ENCODE measurements at regions not wholly inside any gene's neighbourhood (a gene's known extent, or its start where the extent isn't known, plus 50 kb on each side); places are given as distances from the start of the nearest gene placed in this dataset.

GRCh38 chr11:8746331-8746974 lies 63.9 kb downstream of the RPL27A start:
- Histone ChIP-seq H3K27me3 (replicated peaks; ENCODE audit: control insufficient read depth, insufficient read depth, low read length) (no peaks in the 10 kb centered on the region), H3K4me3 (ENCODE audit: low read depth, low read length) (no peak overlapping the region), H3K4me1 (peaks cover 25% of the 10 kb centered on the region), H3K36me3 (ENCODE audit: control insufficient read depth, insufficient read depth, low read length) (no peaks in the 10 kb centered on the region; the same call in none of the 2 replicates), H3K9me3 (no peaks in the 10 kb centered on the region)
- no peak overlapping the region for H3K27ac Mint-ChIP-seq (ENCODE audit: unreplicated experiment)
- POLR2A ChIA-PET: no interaction called here
- CTCF ChIA-PET: interaction anchor here (0.6 to 0.7 kb wide), 2 partner anchors 127 to 467 kb away, joined by 3 to 10 read pairs; no protein-coding TSS in a partner anchor
- H3K36me3 Mint-ChIP-seq (ENCODE audit: insufficient read depth, unreplicated experiment): peaks cover 6% of the 10 kb centered on the region
- no peaks in the 10 kb centered on the region for H3K27me3 Mint-ChIP-seq (ENCODE audit: insufficient read depth, unreplicated experiment)
- intact Hi-C loops (cut with micrococcal nuclease; ENCODE audit: unreplicated experiment): no loop called here
- peaks cover 18% of the 10 kb centered on the region for H3K4me1 Mint-ChIP-seq (ENCODE audit: low read depth, unreplicated experiment)
- no peak overlapping the region for H3K4me3 Mint-ChIP-seq (ENCODE audit: unreplicated experiment)
- peaks cover 3% of the 10 kb centered on the region for H3K9me3 Mint-ChIP-seq (ENCODE audit: unreplicated experiment)
- BruUV-seq (replicated peaks): no TSS peak
- no peak for TF ChIP-seq CTCF (IDR thresholded peaks at IDR 0.05; ENCODE audit: insufficient read depth in 1 of 2, low read depth in 1 of 2, low read length in 1 of 2, severe bottlenecking in 1 of 2, unreplicated experiment in 1 of 2)
- no peak for DNase-seq

GRCh38 chr11:8747173-8747572 lies 64.6 kb downstream of the RPL27A start:
- H3K4me1 ChIP-seq: peaks cover 25% of the 10 kb centered on the region
- H3K9me3 ChIP-seq: no peaks in the 10 kb centered on the region
- Mint-ChIP-seq H3K36me3 (ENCODE audit: insufficient read depth, unreplicated experiment) (peaks cover 9% of the 10 kb centered on the region), H3K4me3 (ENCODE audit: unreplicated experiment) (no peak overlapping the region), H3K4me1 (ENCODE audit: low read depth, unreplicated experiment) (peaks cover 18% of the 10 kb centered on the region), H3K9me3 (ENCODE audit: unreplicated experiment) (peaks cover 10% of the 10 kb centered on the region), H3K27me3 (ENCODE audit: insufficient read depth, unreplicated experiment) (no peaks in the 10 kb centered on the region), H3K27ac (ENCODE audit: unreplicated experiment) (peak overlapping the region; percentile 25)
- H3K36me3 ChIP-seq (ENCODE audit: control insufficient read depth, insufficient read depth, low read length): no peaks in the 10 kb centered on the region; the same call in none of the 2 replicates
- H3K4me3 ChIP-seq (ENCODE audit: low read depth, low read length): no peak overlapping the region
- ChIA-PET POLR2A (no interaction called here), CTCF (interaction anchor here (0.6 to 0.7 kb wide), 2 partner anchors 128 to 466 kb away, joined by 3 to 10 read pairs; no protein-coding TSS in a partner anchor)
- H3K27me3 ChIP-seq (replicated peaks; ENCODE audit: control insufficient read depth, insufficient read depth, low read length): no peaks in the 10 kb centered on the region
- BruUV-seq (replicated peaks): no TSS peak
- intact Hi-C loops (cut with micrococcal nuclease; ENCODE audit: unreplicated experiment): no loop called here
- no peak for DNase-seq
- TF ChIP-seq CTCF (IDR thresholded peaks at IDR 0.05; ENCODE audit: insufficient read depth in 1 of 2, low read depth in 1 of 2, low read length in 1 of 2, severe bottlenecking in 1 of 2, unreplicated experiment in 1 of 2): peak in 1 of 2 experiments; percentile 20

- H3K27ac Mint-ChIP-seq (ENCODE audit: unreplicated experiment): no peak overlapping the region
- Histone ChIP-seq H3K36me3 (ENCODE audit: control insufficient read depth, insufficient read depth, low read length) (no peaks in the 10 kb centered on the region; the same call in none of the 2 replicates), H3K9me3 (peaks cover 9% of the 10 kb centered on the region), H3K27me3 (replicated peaks; ENCODE audit: control insufficient read depth, insufficient read depth, low read length) (no peaks in the 10 kb centered on the region), H3K4me3 (ENCODE audit: low read depth, low read length) (no peak overlapping the region), H3K4me1 (peaks cover 25% of the 10 kb centered on the region)
- BruUV-seq (replicated peaks): no TSS peak
- CTCF ChIA-PET: no interaction called here
- POLR2A ChIA-PET: no interaction called here
- H3K4me1 Mint-ChIP-seq (ENCODE audit: low read depth, unreplicated experiment): peaks cover 18% of the 10 kb centered on the region
- intact Hi-C loops (cut with micrococcal nuclease; ENCODE audit: unreplicated experiment): no loop called here
- H3K9me3 Mint-ChIP-seq (ENCODE audit: unreplicated experiment): peaks cover 11% of the 10 kb centered on the region
- no peak overlapping the region for H3K4me3 Mint-ChIP-seq (ENCODE audit: unreplicated experiment)
- no peak for DNase-seq
- H3K27me3 Mint-ChIP-seq (ENCODE audit: insufficient read depth, unreplicated experiment): no peaks in the 10 kb centered on the region
- peaks cover 9% of the 10 kb centered on the region for H3K36me3 Mint-ChIP-seq (ENCODE audit: insufficient read depth, unreplicated experiment)
- TF ChIP-seq CTCF (IDR thresholded peaks at IDR 0.05; ENCODE audit: insufficient read depth in 1 of 2, low read depth in 1 of 2, low read length in 1 of 2, severe bottlenecking in 1 of 2, unreplicated experiment in 1 of 2): no peak
Observed at GRCh38 chr11:8748317-8748716, 65.7 kb downstream of the RPL27A start.

All from Caco-2 (cell line).